Astrocyte (in vitro differentiated cells and primary cell): ENCODE measurements at regions not wholly inside any gene's neighbourhood (a gene's known extent, or its start where the extent isn't known, plus 50 kb on each side); places are given as distances from the start of the nearest gene placed in this dataset.

Source experiments
- CTCF ChIP-seq: IDR thresholded peaks from 2 replicates; pipeline ENCODE4 v1.5.1; 2011; ENCODE audit warnings: low read depth, mild to moderate bottlenecking, inconsistent platforms, low read length, moderate library complexity; ENCODE audit not compliant: insufficient read depth
- EZH2 ChIP-seq: IDR thresholded peaks from 2 replicates; pipeline ENCODE4 v1.6.1; 2012; ENCODE audit warnings: mild to moderate bottlenecking, low read length, inconsistent platforms; ENCODE audit not compliant: insufficient read depth

DNA sequence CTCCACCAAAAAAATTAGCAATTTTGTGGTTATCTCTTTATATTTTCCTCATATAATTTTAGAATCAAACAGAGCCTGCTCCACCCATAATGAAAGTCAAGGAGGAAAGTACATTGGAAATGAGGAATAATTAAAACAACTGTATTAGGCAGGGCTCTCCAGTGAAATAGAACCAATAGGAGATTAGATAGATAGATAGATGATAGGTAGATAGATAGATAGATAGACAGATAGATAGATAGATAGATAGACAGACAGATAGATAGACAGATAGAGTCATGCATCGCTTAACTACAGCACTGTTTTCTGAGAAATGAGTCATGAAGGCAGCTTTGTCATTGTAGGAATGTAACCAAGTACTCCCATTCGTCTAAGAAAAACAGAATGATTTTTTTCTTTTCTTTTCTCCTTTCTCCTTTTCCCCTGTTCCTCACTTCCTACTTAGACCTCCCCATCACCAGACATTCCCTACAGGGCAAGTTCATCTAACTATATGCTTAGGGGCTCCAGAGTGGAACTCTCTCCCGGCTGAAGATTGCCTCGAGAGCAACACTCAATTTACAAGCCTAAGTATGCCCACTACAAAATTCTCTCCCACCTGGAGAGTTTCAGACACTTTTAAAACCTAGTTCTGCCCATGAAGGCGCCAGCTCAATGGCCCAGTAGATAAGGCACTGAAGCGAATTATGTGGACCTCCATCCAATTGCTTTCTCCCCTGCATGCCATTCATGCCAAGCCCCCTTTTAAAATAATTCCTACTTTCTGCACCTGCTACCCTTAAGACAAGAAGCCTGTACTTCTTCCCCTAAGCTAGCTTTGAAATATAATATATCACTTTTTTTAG, 53.3 kb upstream of the LIPC start:
- TF ChIP-seq CTCF = no peak
- TF ChIP-seq EZH2 = no peak
